ENCODE measurements at regions not wholly inside any gene's neighbourhood (a gene's known extent, or its start where the extent isn't known, plus 50 kb on each side); places are given as distances from the start of the nearest gene placed in this dataset.

DNA sequence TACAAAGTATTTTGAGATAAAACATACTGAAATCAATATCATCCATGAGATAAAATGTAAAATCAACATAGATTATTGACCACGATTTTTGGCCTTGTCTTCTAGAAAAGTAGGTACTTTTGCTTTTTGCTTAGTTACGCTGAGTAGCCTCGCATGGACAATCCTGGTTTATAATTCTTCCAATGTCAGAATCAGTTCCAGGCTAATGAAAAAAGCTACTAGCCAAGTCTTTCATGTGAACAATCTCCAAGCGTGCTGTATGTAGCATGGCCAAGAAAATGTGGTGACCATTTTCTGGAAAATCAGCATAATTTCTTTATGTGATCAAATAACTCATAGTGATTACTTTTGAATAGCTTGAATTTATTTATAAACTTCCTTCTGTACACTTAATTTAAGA is 145.8 kb downstream of the NTMT2 start:
- TF ChIP-seq, protein P1, sequence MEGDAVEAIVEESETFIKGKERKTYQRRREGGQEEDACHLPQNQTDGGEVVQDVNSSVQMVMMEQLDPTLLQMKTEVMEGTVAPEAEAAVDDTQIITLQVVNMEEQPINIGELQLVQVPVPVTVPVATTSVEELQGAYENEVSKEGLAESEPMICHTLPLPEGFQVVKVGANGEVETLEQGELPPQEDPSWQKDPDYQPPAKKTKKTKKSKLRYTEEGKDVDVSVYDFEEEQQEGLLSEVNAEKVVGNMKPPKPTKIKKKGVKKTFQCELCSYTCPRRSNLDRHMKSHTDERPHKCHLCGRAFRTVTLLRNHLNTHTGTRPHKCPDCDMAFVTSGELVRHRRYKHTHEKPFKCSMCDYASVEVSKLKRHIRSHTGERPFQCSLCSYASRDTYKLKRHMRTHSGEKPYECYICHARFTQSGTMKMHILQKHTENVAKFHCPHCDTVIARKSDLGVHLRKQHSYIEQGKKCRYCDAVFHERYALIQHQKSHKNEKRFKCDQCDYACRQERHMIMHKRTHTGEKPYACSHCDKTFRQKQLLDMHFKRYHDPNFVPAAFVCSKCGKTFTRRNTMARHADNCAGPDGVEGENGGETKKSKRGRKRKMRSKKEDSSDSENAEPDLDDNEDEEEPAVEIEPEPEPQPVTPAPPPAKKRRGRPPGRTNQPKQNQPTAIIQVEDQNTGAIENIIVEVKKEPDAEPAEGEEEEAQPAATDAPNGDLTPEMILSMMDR (IDR thresholded peaks at IDR 0.05), result no peak
- TF ChIP-seq POLR2A (IDR thresholded peaks at IDR 0.05) (no peak), POLR2AphosphoS5 (IDR thresholded peaks at IDR 0.05) (no peak), EP300 (IDR thresholded peaks at IDR 0.05) (no peak)
